COLO829 (cell line): ENCODE measurements at regions not wholly inside any gene's neighbourhood (a gene's known extent, or its start where the extent isn't known, plus 50 kb on each side); places are given as distances from the start of the nearest gene placed in this dataset.
A peak's percentile ranks its signal among the peaks of the same experiment; 100 is the strongest.

Experiments used
- DNase-seq: peaks from one replicate; pipeline ENCODE4 v3.0.0; 2012; ENCODE audit warnings: low spot score

GRCh38 chr9:129240581-129241211, 62.6 kb upstream of the IER5L start:
- DNase-seq = no peak

- DNase-seq = no peak
These were observed 62.0 kb upstream of the IER5L start for GRCh38 chr9:129239946-129240490.

- no peak for DNase-seq
These were observed 59.7 kb upstream of the IER5L start for GRCh38 chr9:129237803-129238202.

GRCh38 chr9:129237164-129237611, 59.1 kb upstream of the IER5L start:
- DNase-seq = peak; percentile 35

GRCh38 chr9:129236441-129237145, 58.5 kb upstream of the IER5L start:
- no peak for DNase-seq

- no peak for DNase-seq
These were observed 57.9 kb upstream of the IER5L start for GRCh38 chr9:129235931-129236331.

GRCh38 chr9:129235041-129235930, 57.2 kb upstream of the IER5L start:
- no peak for DNase-seq

GRCh38 chr9:129234491-129234890, 56.4 kb upstream of the IER5L start:
- no peak for DNase-seq

GRCh38 chr9:129232839-129233591, 55.0 kb upstream of the IER5L start:
- no peak for DNase-seq

- no peak for DNase-seq
These were observed 53.7 kb upstream of the IER5L start for GRCh38 chr9:129231759-129232158.

GRCh38 chr9:129231022-129231739, 53.1 kb upstream of the IER5L start:
- no peak for DNase-seq

- DNase-seq = no peak
These were observed 52.2 kb upstream of the IER5L start for GRCh38 chr9:129230302-129230701.
